GM12875 (cell line): ENCODE measurements at regions not wholly inside any gene's neighbourhood (a gene's known extent, or its start where the extent isn't known, plus 50 kb on each side); places are given as distances from the start of the nearest gene placed in this dataset.

Experiments used
- H3K4me3 ChIP-seq: one replicate; pipeline ENCODE4 v1.5.1; 2011; ENCODE audit warnings: low read depth, low read length, control low read depth
- TF ChIP-seq, protein P1 (sequence below): IDR thresholded peaks from 2 replicates; pipeline ENCODE4 v1.5.1; 2011; ENCODE audit warnings: low read depth, mild to moderate bottlenecking, control low read depth, inconsistent platforms, low read length, moderate library complexity, borderline replicate concordance; ENCODE audit not compliant: insufficient read depth

DNA sequence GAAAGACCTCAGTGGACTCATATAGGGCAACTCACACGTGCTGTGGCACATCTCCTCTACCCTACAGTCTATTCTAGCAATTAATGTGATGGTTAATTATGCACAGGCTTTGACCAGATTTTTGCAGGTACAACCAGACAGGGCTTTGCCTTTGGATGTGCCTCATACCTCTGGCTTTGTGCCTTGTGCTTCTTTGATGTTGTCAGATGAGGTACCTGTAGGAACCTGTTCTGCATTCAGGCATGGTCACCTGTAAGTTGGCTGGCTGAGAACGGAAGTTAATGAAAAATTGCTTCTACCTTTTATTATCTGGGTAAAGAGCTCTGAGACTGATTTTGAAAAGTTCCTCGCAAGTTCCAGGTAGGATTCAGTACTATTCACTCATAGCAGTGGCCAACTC, 462.9 kb upstream of the ZFHX3 start:
- TF ChIP-seq, protein P1, sequence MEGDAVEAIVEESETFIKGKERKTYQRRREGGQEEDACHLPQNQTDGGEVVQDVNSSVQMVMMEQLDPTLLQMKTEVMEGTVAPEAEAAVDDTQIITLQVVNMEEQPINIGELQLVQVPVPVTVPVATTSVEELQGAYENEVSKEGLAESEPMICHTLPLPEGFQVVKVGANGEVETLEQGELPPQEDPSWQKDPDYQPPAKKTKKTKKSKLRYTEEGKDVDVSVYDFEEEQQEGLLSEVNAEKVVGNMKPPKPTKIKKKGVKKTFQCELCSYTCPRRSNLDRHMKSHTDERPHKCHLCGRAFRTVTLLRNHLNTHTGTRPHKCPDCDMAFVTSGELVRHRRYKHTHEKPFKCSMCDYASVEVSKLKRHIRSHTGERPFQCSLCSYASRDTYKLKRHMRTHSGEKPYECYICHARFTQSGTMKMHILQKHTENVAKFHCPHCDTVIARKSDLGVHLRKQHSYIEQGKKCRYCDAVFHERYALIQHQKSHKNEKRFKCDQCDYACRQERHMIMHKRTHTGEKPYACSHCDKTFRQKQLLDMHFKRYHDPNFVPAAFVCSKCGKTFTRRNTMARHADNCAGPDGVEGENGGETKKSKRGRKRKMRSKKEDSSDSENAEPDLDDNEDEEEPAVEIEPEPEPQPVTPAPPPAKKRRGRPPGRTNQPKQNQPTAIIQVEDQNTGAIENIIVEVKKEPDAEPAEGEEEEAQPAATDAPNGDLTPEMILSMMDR, result no peak

DNA sequence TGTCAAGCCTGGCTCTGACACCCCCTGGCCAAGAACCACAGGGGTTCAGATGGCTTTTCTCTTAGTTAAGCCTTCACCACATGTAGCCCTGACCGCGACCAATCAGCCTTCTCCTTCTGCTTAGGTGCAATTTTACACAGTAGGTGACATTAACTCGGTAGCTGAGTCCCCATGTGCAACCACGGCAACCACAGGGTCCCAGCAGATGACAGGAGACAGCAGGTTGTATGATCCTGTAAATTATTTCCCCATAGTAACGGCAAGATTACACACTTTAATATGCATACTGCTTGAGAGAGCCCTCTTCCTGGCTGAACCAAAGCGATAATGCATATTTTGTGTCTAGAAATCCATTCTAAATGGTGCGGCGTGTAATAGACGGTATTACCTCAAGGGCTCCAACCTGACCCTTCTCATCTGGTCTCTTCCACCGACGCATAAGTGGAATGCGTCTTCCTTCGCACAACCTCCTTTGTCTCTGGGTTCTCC, 458.7 kb upstream of the ZFHX3 start:
- TF ChIP-seq, protein P1, result no peak
- H3K4me3 ChIP-seq, result no peak overlapping the region

More for the DNA sequence above, 462.9 kb upstream of the ZFHX3 start:
- no peak overlapping the region for H3K4me3 ChIP-seq

DNA sequence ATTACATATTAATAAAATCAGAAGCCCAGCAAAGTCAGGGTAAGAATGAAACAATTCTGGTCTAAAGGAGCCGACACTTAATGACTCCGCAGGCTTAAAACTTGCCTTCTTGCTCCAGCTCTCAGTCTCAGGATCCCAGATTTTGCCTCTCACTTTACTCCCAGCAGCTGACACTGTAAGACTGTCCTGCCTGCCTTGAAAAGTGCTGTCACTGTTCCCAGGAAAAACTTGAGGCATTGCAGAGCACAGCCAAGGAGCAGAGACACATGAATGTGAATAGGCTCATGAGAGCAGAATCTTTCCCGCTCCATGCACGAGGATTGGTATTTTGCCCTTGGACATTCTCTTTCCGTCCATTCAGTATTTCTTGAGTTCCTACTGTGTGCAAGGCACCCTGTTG, 457.6 kb upstream of the ZFHX3 start:
- no peak overlapping the region for H3K4me3 ChIP-seq
- TF ChIP-seq, protein P1, result no peak

DNA sequence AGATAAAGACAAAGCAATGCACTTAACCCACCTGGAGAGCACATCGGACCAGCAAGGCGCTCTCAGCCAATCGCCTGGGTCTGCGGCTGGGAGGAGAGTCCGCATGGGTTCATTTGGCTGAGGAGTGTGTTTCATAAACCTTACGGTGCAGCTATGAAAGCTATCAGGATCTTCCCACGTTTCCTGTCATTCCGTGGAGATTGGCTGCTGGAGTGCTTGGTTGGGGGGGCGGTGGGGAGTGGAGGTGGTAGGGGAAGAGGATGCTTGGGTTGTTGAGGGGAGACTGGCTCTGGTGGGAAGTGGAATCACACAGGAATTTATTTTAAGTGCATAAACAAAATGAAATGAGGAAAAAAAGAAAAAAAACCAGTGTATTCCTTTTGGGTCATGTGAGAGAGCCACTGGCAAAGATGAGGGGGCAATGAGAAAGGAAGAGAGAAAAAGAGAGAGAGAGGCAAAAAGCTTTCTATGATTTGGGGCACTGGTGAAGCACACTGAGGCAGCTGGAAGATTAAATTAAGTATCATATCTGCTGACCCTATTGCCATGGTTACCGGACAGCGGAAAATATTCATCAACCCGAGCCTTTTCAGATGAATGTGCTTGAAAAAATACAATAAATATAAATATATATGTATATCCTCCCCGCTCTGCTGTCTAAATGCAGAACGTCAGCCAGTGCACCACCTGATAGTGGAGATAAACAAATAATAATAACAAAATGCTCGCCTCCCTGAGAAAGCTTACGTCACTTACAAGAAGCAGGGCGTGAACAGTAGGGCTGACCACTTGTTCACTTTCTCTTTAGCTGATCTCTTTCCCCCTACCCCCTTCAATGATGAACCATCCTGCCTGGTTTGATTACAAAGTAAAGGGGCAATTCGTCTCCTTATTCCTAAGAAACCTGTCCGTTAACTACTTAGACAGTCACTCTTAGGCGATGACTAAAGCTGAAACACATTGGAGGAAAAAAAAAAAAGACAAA, 457.0 kb upstream of the ZFHX3 start:
- TF ChIP-seq, protein P1, result no peak
- H3K4me3 ChIP-seq, result no peak overlapping the region

DNA sequence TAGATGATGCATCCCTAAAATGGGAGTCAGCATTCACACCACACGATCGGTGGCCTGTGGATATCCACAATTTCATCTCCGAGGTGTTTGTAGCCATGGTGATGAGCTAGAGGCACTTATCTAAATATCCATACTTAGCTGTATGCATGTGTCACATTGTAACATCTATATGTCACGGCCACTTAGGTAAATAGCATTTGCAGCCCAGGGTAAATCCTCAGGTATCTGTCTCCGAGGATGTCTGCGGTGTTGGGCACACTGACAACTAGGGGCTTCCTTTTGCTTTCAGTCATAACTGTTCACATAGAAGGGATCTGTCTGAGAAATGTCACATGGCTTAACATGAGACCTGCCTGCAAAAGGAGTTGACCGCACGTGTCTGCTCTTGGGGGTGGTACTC, 455.2 kb upstream of the ZFHX3 start:
- TF ChIP-seq, protein P1, result no peak
- no peak overlapping the region for H3K4me3 ChIP-seq

DNA sequence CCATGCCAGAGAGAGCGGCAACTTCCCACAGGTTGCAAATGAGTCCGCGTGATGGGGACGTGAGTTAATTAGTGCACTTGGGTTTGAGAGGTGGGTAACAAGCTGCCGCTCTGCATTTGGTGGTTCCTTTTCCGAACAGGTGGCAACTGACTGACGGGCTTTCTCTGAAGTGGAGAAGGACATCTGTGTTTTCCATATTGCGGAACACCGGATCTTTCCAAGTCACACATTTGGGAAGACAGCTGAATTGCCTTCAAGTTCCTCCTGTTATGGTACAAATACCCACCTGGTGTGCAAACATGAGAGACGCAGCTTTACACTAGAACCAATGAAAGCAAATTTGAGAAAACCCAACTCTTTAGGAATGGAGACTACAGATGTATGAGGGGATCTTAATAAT, 451.3 kb upstream of the ZFHX3 start:
- H3K4me3 ChIP-seq, result no peak overlapping the region
- TF ChIP-seq, protein P1, result no peak

DNA sequence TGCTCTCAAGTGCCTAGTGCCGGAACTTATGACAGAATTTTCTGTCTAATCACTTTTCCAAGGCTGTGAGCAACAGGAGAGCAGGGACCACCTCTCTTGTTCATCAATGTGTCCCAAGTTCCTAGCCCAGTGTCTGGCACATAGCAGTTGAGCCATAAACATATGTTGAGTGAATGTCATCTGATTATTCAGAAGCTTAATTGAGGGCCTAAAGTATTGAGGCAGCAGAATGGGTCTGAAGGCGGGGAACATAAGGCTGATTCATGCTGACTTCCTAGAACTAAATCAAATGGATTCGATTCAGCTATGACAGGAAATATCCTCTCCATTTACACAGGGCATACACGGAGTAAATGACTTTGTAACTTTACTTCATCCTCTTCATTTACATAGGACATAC, 438.0 kb upstream of the ZFHX3 start:
- TF ChIP-seq, protein P1, result no peak
- no peak overlapping the region for H3K4me3 ChIP-seq
